ENCODE measurements at regions not wholly inside any gene's neighbourhood (a gene's known extent, or its start where the extent isn't known, plus 50 kb on each side); places are given as distances from the start of the nearest gene placed in this dataset.

DNA sequence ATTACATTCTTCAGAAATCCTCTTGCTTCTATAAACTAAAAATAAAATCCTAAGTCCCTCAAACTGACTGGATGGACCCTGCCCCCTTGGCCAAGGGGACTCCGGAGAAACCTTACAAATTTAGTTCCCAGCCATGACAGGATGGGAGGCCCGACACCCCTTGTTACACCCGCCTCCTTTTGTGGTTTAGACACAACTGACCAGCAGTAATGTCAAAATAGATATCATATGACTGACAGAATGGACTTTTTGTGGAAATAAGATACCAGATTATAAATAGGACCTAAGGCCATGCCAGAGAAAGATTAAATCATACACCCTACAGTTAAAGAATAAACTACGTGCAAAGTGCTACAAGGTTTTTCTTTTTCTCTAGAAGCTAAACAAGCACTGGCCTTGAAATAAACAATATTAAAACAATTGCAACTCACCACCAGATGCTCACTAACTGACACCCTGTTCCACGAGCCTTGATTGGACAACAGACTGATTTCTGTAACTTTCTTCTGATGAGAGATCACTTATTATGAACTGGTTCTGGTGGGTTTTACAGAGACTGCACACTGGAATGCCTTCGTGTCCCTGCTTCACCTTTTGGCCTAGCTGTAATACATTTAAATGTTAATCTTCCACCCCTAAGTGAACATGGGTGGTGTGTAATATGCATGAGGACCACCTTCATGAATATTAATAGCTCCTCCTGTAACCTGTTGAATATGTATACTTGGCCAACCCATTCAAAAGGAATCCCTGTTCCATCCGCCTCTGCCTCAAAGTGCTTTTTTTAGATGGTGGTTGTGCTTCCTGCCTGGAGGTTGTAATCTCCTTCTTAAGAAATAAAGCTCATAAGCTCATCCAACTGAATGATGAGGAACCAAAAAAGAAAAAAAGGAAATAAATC, 99.6 kb downstream of the ODF2L start:
- TF ChIP-seq, protein P1, sequence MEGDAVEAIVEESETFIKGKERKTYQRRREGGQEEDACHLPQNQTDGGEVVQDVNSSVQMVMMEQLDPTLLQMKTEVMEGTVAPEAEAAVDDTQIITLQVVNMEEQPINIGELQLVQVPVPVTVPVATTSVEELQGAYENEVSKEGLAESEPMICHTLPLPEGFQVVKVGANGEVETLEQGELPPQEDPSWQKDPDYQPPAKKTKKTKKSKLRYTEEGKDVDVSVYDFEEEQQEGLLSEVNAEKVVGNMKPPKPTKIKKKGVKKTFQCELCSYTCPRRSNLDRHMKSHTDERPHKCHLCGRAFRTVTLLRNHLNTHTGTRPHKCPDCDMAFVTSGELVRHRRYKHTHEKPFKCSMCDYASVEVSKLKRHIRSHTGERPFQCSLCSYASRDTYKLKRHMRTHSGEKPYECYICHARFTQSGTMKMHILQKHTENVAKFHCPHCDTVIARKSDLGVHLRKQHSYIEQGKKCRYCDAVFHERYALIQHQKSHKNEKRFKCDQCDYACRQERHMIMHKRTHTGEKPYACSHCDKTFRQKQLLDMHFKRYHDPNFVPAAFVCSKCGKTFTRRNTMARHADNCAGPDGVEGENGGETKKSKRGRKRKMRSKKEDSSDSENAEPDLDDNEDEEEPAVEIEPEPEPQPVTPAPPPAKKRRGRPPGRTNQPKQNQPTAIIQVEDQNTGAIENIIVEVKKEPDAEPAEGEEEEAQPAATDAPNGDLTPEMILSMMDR (IDR thresholded peaks at IDR 0.05; ENCODE audit: low read depth, low read length) = no peak
- no peak for DNase-seq
- Histone ChIP-seq H3K9me3 (ENCODE audit: severe bottlenecking) (no peaks in the 10 kb centered on the region), H3K27ac (no peak overlapping the region), H3K27me3 (ENCODE audit: insufficient read depth, low read depth, severe bottlenecking) (no peaks in the 10 kb centered on the region), H3K4me3 (ENCODE audit: low read depth, low read length) (no peak overlapping the region), H3K36me3 (no peaks in the 10 kb centered on the region)

DNA sequence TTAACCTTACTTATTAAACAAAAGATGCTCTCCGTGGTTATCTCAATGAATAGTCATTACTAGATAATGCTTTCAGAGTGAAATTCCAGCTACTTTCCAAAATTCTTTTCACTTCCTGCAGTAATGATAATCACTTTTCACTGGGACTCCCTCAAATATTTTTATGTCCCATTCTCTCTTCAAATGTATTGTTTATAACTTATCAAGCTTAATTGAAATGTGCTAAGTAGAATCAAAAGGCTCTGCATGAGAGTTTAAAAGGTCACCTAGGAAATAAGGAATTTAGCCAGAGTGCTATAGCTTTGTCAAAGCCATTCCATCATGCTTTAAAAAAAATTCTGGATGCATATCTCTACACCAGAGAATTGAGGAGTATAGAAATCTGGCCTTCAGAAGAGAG, 106.4 kb downstream of the ODF2L start:
- H3K27ac ChIP-seq = no peak overlapping the region
- H3K4me3 ChIP-seq (ENCODE audit: low read depth, low read length) = no peak overlapping the region
- no peaks in the 10 kb centered on the region for H3K27me3 ChIP-seq (ENCODE audit: insufficient read depth, low read depth, severe bottlenecking)
- no peaks in the 10 kb centered on the region for H3K36me3 ChIP-seq
- H3K9me3 ChIP-seq (ENCODE audit: severe bottlenecking) = no peaks in the 10 kb centered on the region
- no peak for DNase-seq
- TF ChIP-seq, protein P1 (IDR thresholded peaks at IDR 0.05; ENCODE audit: low read depth, low read length) = no peak

- no peak for DNase-seq
- no peak overlapping the region for H3K27ac ChIP-seq
- no peak overlapping the region for H3K4me3 ChIP-seq (ENCODE audit: low read depth, low read length)
- no peaks in the 10 kb centered on the region for H3K9me3 ChIP-seq (ENCODE audit: severe bottlenecking)
- H3K36me3 ChIP-seq = no peaks in the 10 kb centered on the region
- H3K27me3 ChIP-seq (ENCODE audit: insufficient read depth, low read depth, severe bottlenecking) = no peaks in the 10 kb centered on the region
- TF ChIP-seq, protein P1 (IDR thresholded peaks at IDR 0.05; ENCODE audit: low read depth, low read length) = no peak
These were observed 107.0 kb downstream of the ODF2L start for GRCh38 chr1:86289161-86289560.

GRCh38 chr1:86288586-86289147, 107.5 kb downstream of the ODF2L start:
- Histone ChIP-seq H3K27ac (no peak overlapping the region), H3K36me3 (no peaks in the 10 kb centered on the region), H3K4me3 (ENCODE audit: low read depth, low read length) (no peak overlapping the region), H3K27me3 (ENCODE audit: insufficient read depth, low read depth, severe bottlenecking) (no peaks in the 10 kb centered on the region), H3K9me3 (ENCODE audit: severe bottlenecking) (no peaks in the 10 kb centered on the region)
- TF ChIP-seq, protein P1 (IDR thresholded peaks at IDR 0.05; ENCODE audit: low read depth, low read length) = no peak
- DNase-seq = no peak

- no peak overlapping the region for H3K27ac ChIP-seq
- no peaks in the 10 kb centered on the region for H3K9me3 ChIP-seq (ENCODE audit: severe bottlenecking)
- H3K27me3 ChIP-seq (ENCODE audit: insufficient read depth, low read depth, severe bottlenecking) = no peaks in the 10 kb centered on the region
- no peaks in the 10 kb centered on the region for H3K36me3 ChIP-seq
- H3K4me3 ChIP-seq (ENCODE audit: low read depth, low read length) = no peak overlapping the region
- no peak for DNase-seq
- TF ChIP-seq, protein P1 (IDR thresholded peaks at IDR 0.05; ENCODE audit: low read depth, low read length) = no peak
These were observed 110.3 kb downstream of the ODF2L start for GRCh38 chr1:86285796-86286195.
